ENCODE measurements at regions not wholly inside any gene's neighbourhood (a gene's known extent, or its start where the extent isn't known, plus 50 kb on each side); places are given as distances from the start of the nearest gene placed in this dataset.
A peak's percentile ranks its signal among the peaks of the same experiment; 100 is the strongest.

GRCh38 chr6:137776786-137777686 lies 90.0 kb upstream of the TNFAIP3 start:
- H3K79me2 ChIP-seq (ENCODE audit: low read depth) = no peaks in the 10 kb centered on the region
- no peaks in the 10 kb centered on the region for H3K36me3 ChIP-seq
- H4K20me1 ChIP-seq (ENCODE audit: low read depth) = no peaks in the 10 kb centered on the region

GRCh38 chr6:137777687-137778075 lies 89.4 kb upstream of the TNFAIP3 start:
- Mint-ChIP-seq H3K27ac (no peak overlapping the region), H3K4me3 (no peak overlapping the region)
- no peaks in the 10 kb centered on the region for H3K79me2 ChIP-seq (ENCODE audit: low read depth)

More at GRCh38 chr6:137776786-137777686, 90.0 kb upstream of the TNFAIP3 start:
- Mint-ChIP-seq H3K9me3 (no peaks in the 10 kb centered on the region), H3K27me3 (ENCODE audit: insufficient read depth, low read depth) (peaks cover 2% of the 10 kb centered on the region), H3K4me3 (no peak overlapping the region), H3K36me3 (no peaks in the 10 kb centered on the region), H3K4me1 (peaks cover 3% of the 10 kb centered on the region), H3K27ac (no peak overlapping the region)
- Histone ChIP-seq H3K4me3 (no peak overlapping the region), H3K9me3 (ENCODE audit: low read depth) (no peaks in the 10 kb centered on the region), H2AFZ (replicated peaks) (no peak overlapping the region), H3K4me1 (no peaks in the 10 kb centered on the region), H3K27ac (no peak overlapping the region), H3F3A (ENCODE audit: low read depth) (no peaks in the 10 kb centered on the region), H3K4me2 (no peak overlapping the region), H3K27me3 (no peaks in the 10 kb centered on the region), H3K9ac (no peak overlapping the region)
- TF ChIP-seq, protein P1, sequence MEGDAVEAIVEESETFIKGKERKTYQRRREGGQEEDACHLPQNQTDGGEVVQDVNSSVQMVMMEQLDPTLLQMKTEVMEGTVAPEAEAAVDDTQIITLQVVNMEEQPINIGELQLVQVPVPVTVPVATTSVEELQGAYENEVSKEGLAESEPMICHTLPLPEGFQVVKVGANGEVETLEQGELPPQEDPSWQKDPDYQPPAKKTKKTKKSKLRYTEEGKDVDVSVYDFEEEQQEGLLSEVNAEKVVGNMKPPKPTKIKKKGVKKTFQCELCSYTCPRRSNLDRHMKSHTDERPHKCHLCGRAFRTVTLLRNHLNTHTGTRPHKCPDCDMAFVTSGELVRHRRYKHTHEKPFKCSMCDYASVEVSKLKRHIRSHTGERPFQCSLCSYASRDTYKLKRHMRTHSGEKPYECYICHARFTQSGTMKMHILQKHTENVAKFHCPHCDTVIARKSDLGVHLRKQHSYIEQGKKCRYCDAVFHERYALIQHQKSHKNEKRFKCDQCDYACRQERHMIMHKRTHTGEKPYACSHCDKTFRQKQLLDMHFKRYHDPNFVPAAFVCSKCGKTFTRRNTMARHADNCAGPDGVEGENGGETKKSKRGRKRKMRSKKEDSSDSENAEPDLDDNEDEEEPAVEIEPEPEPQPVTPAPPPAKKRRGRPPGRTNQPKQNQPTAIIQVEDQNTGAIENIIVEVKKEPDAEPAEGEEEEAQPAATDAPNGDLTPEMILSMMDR (IDR thresholded peaks at IDR 0.05) = no peak
- TF ChIP-seq EZH2phosphoT487 (IDR thresholded peaks at IDR 0.05) = no peak
- no peak for TF ChIP-seq EZH2 (IDR thresholded peaks at IDR 0.05)
- no peak for DNase-seq (ENCODE audit: low spot score)

DNA sequence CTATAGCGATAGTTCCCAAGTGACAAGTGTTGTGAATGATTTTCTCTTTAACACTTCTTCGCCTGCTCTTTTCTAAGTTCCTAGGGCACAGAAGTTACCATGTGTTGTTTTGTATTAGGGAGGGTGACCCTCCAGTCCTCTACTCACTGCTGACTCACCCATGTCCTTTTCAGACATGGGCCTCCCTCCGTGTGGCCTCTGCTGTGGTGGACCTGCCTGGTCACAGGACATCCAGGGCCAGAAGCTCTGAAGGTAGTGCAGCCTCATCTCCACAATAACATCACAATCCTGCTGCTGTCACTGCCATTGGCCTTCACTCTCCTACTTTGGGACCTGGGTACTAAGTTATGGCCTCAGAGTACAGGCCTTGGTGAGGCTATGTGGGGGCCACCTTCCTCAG lies 87.1 kb upstream of the TNFAIP3 start:
- Histone ChIP-seq H3K9ac (no peak overlapping the region), H3K79me2 (ENCODE audit: low read depth) (no peaks in the 10 kb centered on the region), H3K36me3 (no peaks in the 10 kb centered on the region), H3F3A (ENCODE audit: low read depth) (no peaks in the 10 kb centered on the region), H4K20me1 (ENCODE audit: low read depth) (no peaks in the 10 kb centered on the region), H3K4me3 (no peak overlapping the region), H3K9me3 (ENCODE audit: low read depth) (no peaks in the 10 kb centered on the region), H2AFZ (replicated peaks) (no peak overlapping the region), H3K4me1 (no peaks in the 10 kb centered on the region), H3K4me2 (no peak overlapping the region), H3K27ac (no peak overlapping the region), H3K27me3 (no peaks in the 10 kb centered on the region)
- H3K27ac Mint-ChIP-seq = peak overlapping the region; percentile 27
- no peak for TF ChIP-seq EZH2 (IDR thresholded peaks at IDR 0.05)
- TF ChIP-seq, protein P1 (IDR thresholded peaks at IDR 0.05) = no peak
- TF ChIP-seq EZH2phosphoT487 (IDR thresholded peaks at IDR 0.05) = no peak
- no peaks in the 10 kb centered on the region for H3K9me3 Mint-ChIP-seq
- peaks cover 2% of the 10 kb centered on the region for H3K27me3 Mint-ChIP-seq (ENCODE audit: insufficient read depth, low read depth)
- DNase-seq (ENCODE audit: low spot score) = no peak
- H3K4me1 Mint-ChIP-seq = peaks cover 3% of the 10 kb centered on the region
- H3K4me3 Mint-ChIP-seq = no peak overlapping the region
- H3K36me3 Mint-ChIP-seq = no peaks in the 10 kb centered on the region

More at GRCh38 chr6:137777687-137778075, 89.4 kb upstream of the TNFAIP3 start:
- Histone ChIP-seq H3K4me3 (no peak overlapping the region), H3K4me1 (no peaks in the 10 kb centered on the region), H3F3A (ENCODE audit: low read depth) (no peaks in the 10 kb centered on the region), H2AFZ (replicated peaks) (no peak overlapping the region), H4K20me1 (ENCODE audit: low read depth) (no peaks in the 10 kb centered on the region), H3K9ac (no peak overlapping the region), H3K9me3 (ENCODE audit: low read depth) (no peaks in the 10 kb centered on the region), H3K4me2 (no peak overlapping the region), H3K27me3 (no peaks in the 10 kb centered on the region), H3K27ac (no peak overlapping the region), H3K36me3 (no peaks in the 10 kb centered on the region)
- no peak for DNase-seq (ENCODE audit: low spot score)
- no peaks in the 10 kb centered on the region for H3K9me3 Mint-ChIP-seq
- H3K4me1 Mint-ChIP-seq = peaks cover 3% of the 10 kb centered on the region
- no peak for TF ChIP-seq EZH2phosphoT487 (IDR thresholded peaks at IDR 0.05)
- no peak for TF ChIP-seq EZH2 (IDR thresholded peaks at IDR 0.05)
- TF ChIP-seq, protein P1 (IDR thresholded peaks at IDR 0.05) = no peak
- H3K27me3 Mint-ChIP-seq (ENCODE audit: insufficient read depth, low read depth) = peaks cover 2% of the 10 kb centered on the region
- H3K36me3 Mint-ChIP-seq = no peaks in the 10 kb centered on the region

All from neural progenitor cell (in vitro differentiated cells).